Sigmoid colon (tissue), 4 donors: ENCODE measurements at regions not wholly inside any gene's neighbourhood (a gene's known extent, or its start where the extent isn't known, plus 50 kb on each side); places are given as distances from the start of the nearest gene placed in this dataset.
"Not testable (repeated sequence)": the region's sequence is repeated elsewhere in the genome, so short reads cannot be mapped to it uniquely, and the experiment has no call there.

Experiments used
- CTCF ChIP-seq, 4 experiments: fragments of 450-650 bp in 3 of 4; fragments of 200-600 bp in 1 of 4; IDR thresholded peaks; one replicate each; pipeline ENCODE4 v1.5.1; 2016 to 2019; ENCODE audit warnings: antibody characterized with exemption in 4 of 4, mild to moderate bottlenecking in 3 of 4, moderate library complexity in 2 of 4
- EP300 ChIP-seq, 4 donors: sonication (generic); formaldehyde crosslinking; IDR thresholded peaks; one replicate each; pipeline ENCODE4 v1.6.1; 2017; ENCODE audit warnings: antibody characterized with exemption in 4 of 4

- not testable (repeated sequence) for TF ChIP-seq CTCF, EP300 (IDR thresholded peaks at IDR 0.05)
Observed at GRCh38 chr5:7268722-7269121, 127.2 kb upstream of the ADCY2 start.
